Fibroblast of lung (primary cell): ENCODE measurements at regions not wholly inside any gene's neighbourhood (a gene's known extent, or its start where the extent isn't known, plus 50 kb on each side); places are given as distances from the start of the nearest gene placed in this dataset.

Experiments used
- DNase-seq, 2 donors: peaks; one replicate each; pipeline versions ENCODE4 v3.0.0 to v3.0.0-alpha.2; 2010; ENCODE audit warnings: low read depth in 2 of 2
- H2AFZ ChIP-seq: 2 replicates; pipeline ENCODE4 v1.5.1; 2012; ENCODE audit warnings: low read length, control low read depth, inconsistent platforms
- H3K27ac ChIP-seq: 2 replicates; pipeline ENCODE4 v1.5.1; 2011; ENCODE audit warnings: low read length, control low read depth; ENCODE audit not compliant: insufficient read depth
- H3K27me3 ChIP-seq: 2 replicates; pipeline ENCODE4 v1.5.1; 2011; ENCODE audit warnings: mild to moderate bottlenecking, low read length; ENCODE audit not compliant: control insufficient read depth, insufficient read depth
- H3K36me3 ChIP-seq: 2 replicates; pipeline ENCODE4 v1.5.1; 2011; ENCODE audit warnings: low read length; ENCODE audit not compliant: control insufficient read depth, insufficient read depth
- H3K4me1 ChIP-seq: 2 replicates; pipeline ENCODE4 v1.5.1; 2011; ENCODE audit warnings: low read length; ENCODE audit not compliant: control insufficient read depth, insufficient read depth; ENCODE audit errors: extremely low read depth
- H3K4me2 ChIP-seq: 2 replicates; pipeline ENCODE4 v1.5.1; 2011; ENCODE audit warnings: low read length, control low read depth; ENCODE audit not compliant: insufficient read depth; ENCODE audit errors: extremely low read depth
- H3K4me3 ChIP-seq, 4 experiments: fragments of 200-600 bp in 1 of 4; sonication (generic) in 1 of 4; replicated peaks in 1 of 4; 2 replicates each; pipeline ENCODE4 v1.5.1; 2011 to 2016; ENCODE audit warnings: low read length in 4 of 4, low read depth in 3 of 4, mild to moderate bottlenecking in 3 of 4, control low read depth in 2 of 4, inconsistent platforms in 1 of 4, mixed read lengths in 1 of 4; ENCODE audit not compliant: insufficient read depth in 1 of 4; ENCODE audit errors: control extremely low read depth in 1 of 4
- H3K79me2 ChIP-seq: 2 replicates; pipeline ENCODE4 v1.5.1; 2012; ENCODE audit warnings: mild to moderate bottlenecking, low read length, inconsistent platforms; ENCODE audit not compliant: control insufficient read depth, insufficient read depth
- H3K9ac ChIP-seq: 2 replicates; pipeline ENCODE4 v1.5.1; 2011; ENCODE audit warnings: mild to moderate bottlenecking, low read length, control low read depth; ENCODE audit not compliant: insufficient read depth
- H3K9me3 ChIP-seq: 2 replicates; pipeline ENCODE4 v1.5.1; 2012; ENCODE audit warnings: low read depth, low read length; ENCODE audit not compliant: control insufficient read depth, insufficient read depth
- H4K20me1 ChIP-seq: 2 replicates; pipeline ENCODE4 v1.5.1; 2011; ENCODE audit warnings: low read length; ENCODE audit not compliant: control insufficient read depth, insufficient read depth; ENCODE audit errors: extremely low read depth
- EZH2 ChIP-seq: IDR thresholded peaks from 2 replicates; pipeline ENCODE4 v1.5.1; 2012; ENCODE audit warnings: low read length, control low read depth, mild to moderate bottlenecking; ENCODE audit errors: missing control alignments
- TF ChIP-seq, protein P1 (sequence below), 2 donors: IDR thresholded peaks in 1 of 2; conservative IDR thresholded peaks in 1 of 2; 1 replicate in 1 of 2; 2 replicates in 1 of 2; pipeline ENCODE4 v1.5.1; 2011 to 2012; ENCODE audit warnings: low read length in 2 of 2, control low read depth in 1 of 2, inconsistent platforms in 1 of 2, low read depth in 1 of 2, mild to moderate bottlenecking in 1 of 2

DNA sequence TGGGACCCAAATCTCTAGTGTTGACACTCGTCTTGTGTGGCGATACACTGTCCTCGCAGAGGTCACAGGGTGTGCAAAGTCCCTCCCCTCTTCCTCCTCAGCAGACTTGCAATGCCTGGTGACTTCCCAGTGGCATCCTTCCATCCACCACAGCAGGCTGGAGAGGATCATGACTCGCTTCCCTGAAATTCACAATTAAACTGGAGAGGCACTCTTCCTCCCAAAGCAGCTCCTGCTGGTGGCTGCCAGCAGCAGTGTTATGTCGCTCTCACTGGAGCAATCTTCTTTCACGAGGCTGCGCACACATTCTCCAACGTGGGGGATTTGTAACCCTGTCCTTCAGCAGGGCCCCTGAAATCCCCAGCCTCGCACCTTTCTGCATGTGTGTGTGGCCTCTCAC lies 145.2 kb upstream of the TMCC3 start:
- Histone ChIP-seq H3K79me2 (no peaks in the 10 kb centered on the region), H3K4me2 (no peak overlapping the region), H4K20me1 (no peaks in the 10 kb centered on the region), H3K4me3 (no peak overlapping the region), H3K9ac (no peak overlapping the region), H2AFZ (no peak overlapping the region), H3K9me3 (no peaks in the 10 kb centered on the region), H3K27me3 (no peaks in the 10 kb centered on the region), H3K4me1 (no peaks in the 10 kb centered on the region), H3K36me3 (no peaks in the 10 kb centered on the region), H3K27ac (no peak overlapping the region)
- peak; percentile 61 for DNase-seq
- TF ChIP-seq, protein P1, sequence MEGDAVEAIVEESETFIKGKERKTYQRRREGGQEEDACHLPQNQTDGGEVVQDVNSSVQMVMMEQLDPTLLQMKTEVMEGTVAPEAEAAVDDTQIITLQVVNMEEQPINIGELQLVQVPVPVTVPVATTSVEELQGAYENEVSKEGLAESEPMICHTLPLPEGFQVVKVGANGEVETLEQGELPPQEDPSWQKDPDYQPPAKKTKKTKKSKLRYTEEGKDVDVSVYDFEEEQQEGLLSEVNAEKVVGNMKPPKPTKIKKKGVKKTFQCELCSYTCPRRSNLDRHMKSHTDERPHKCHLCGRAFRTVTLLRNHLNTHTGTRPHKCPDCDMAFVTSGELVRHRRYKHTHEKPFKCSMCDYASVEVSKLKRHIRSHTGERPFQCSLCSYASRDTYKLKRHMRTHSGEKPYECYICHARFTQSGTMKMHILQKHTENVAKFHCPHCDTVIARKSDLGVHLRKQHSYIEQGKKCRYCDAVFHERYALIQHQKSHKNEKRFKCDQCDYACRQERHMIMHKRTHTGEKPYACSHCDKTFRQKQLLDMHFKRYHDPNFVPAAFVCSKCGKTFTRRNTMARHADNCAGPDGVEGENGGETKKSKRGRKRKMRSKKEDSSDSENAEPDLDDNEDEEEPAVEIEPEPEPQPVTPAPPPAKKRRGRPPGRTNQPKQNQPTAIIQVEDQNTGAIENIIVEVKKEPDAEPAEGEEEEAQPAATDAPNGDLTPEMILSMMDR (conservative IDR thresholded peaks at IDR 0.05 in 1 of 2, IDR thresholded peaks at IDR 0.05 in 1 of 2; ENCODE audit: low read depth in 1 of 2, low read length in 2 of 2): peak in 1 of 2 donors; percentile 23
- TF ChIP-seq EZH2: no peak

DNA sequence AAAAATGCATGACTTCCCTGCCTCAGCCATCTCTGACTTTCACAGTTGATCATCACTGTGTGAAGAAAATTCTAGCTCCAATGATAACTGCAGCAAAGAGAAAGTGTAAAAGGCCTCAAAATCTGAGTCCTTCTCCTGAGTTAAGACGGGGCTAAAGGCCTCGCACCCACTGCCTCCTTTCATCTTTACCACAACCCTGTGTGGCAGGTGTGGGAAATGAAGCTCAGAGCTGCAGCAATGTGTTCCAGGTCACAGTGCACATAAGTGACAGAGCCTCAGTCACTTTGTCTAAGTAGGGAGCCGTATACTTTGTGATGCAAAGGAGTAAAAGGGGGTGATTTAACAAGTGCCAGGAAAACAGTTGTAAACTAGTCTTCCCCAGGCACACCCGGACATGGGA lies 144.7 kb upstream of the TMCC3 start:
- TF ChIP-seq EZH2: no peak
- TF ChIP-seq, protein P1 (conservative IDR thresholded peaks at IDR 0.05 in 1 of 2, IDR thresholded peaks at IDR 0.05 in 1 of 2; ENCODE audit: low read depth in 1 of 2, low read length in 2 of 2): no peak
- Histone ChIP-seq H3K4me3 (no peak overlapping the region), H3K4me2 (no peak overlapping the region)

DNA sequence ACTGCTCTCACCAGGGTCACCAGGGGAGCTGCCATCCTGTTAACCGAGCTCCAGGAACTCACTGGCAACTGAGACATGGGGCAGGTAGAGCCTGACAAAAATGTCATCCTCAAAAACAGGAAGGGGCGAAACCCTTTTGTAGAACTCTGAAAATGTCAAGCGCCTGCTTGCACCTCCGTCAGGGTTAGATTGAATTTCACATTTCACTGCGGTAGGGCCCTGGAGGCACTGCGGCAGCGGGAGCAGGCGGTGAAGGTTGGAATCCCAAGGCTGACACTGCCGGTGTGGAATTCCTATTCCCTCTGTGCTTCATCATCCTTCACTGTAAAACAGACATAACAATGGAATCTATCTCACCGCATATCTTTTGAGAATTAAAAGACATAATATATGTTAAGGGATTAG lies 142.8 kb upstream of the TMCC3 start:
- Histone ChIP-seq H3K9me3 (no peaks in the 10 kb centered on the region), H3K9ac (no peak overlapping the region), H3K4me2 (no peak overlapping the region), H3K36me3 (no peaks in the 10 kb centered on the region), H3K79me2 (no peaks in the 10 kb centered on the region), H3K4me1 (no peaks in the 10 kb centered on the region), H4K20me1 (no peaks in the 10 kb centered on the region), H2AFZ (no peak overlapping the region), H3K27me3 (no peaks in the 10 kb centered on the region), H3K4me3 (no peak overlapping the region), H3K27ac (no peak overlapping the region)
- peak in 1 of 2 donors; percentile 4 for DNase-seq
- TF ChIP-seq EZH2: no peak
- TF ChIP-seq, protein P1 (conservative IDR thresholded peaks at IDR 0.05 in 1 of 2, IDR thresholded peaks at IDR 0.05 in 1 of 2; ENCODE audit: low read depth in 1 of 2, low read length in 2 of 2): no peak

More for the DNA sequence above, 144.7 kb upstream of the TMCC3 start:
- no peak for DNase-seq
- H3K4me1 ChIP-seq: no peaks in the 10 kb centered on the region
- H3K9me3 ChIP-seq: no peaks in the 10 kb centered on the region
- no peaks in the 10 kb centered on the region for H3K27me3 ChIP-seq
- H3K79me2 ChIP-seq: no peaks in the 10 kb centered on the region
- no peaks in the 10 kb centered on the region for H4K20me1 ChIP-seq
- H3K9ac ChIP-seq: no peak overlapping the region
- no peak overlapping the region for H3K27ac ChIP-seq
- H2AFZ ChIP-seq: no peak overlapping the region
- no peaks in the 10 kb centered on the region for H3K36me3 ChIP-seq
